Suprapubic skin (tissue), 4 donors: ENCODE measurements at regions not wholly inside any gene's neighbourhood (a gene's known extent, or its start where the extent isn't known, plus 50 kb on each side); places are given as distances from the start of the nearest gene placed in this dataset.

ENCODE experiments used
- CTCF ChIP-seq, 2 donors: fragments of 200-600 bp in 1 of 2; fragments of 450-650 bp in 1 of 2; sonication (generic) in 1 of 2; IDR thresholded peaks; one replicate each; pipeline ENCODE4 v1.5.1; 2016 to 2019; ENCODE audit warnings: antibody characterized with exemption in 2 of 2, mild to moderate bottlenecking in 1 of 2, moderate library complexity in 1 of 2
- EP300 ChIP-seq: sonication (generic); formaldehyde crosslinking; IDR thresholded peaks from one replicate; pipeline ENCODE4 v1.6.1; 2017; ENCODE audit warnings: antibody characterized with exemption
- POLR2A ChIP-seq, 2 donors: fragments of 450-650 bp; IDR thresholded peaks; one replicate each; pipeline ENCODE4 v1.6.1; 2017; ENCODE audit warnings: antibody characterized with exemption in 2 of 2, mild to moderate bottlenecking in 2 of 2, moderate library complexity in 2 of 2
- POLR2AphosphoS5 ChIP-seq, 3 donors: sonication (generic); formaldehyde crosslinking; IDR thresholded peaks; one replicate each; pipeline ENCODE4 v1.6.1; 2017; ENCODE audit warnings: antibody characterized with exemption in 3 of 3

- TF ChIP-seq EP300 (no peak), CTCF (IDR thresholded peaks at IDR 0.05) (no peak), POLR2AphosphoS5 (IDR thresholded peaks at IDR 0.05) (no peak), POLR2A (IDR thresholded peaks at IDR 0.05) (no peak)
Measured at GRCh38 chr10:125343983-125344382, 183.6 kb upstream of the CTBP2 start.
